ENCODE measurements at regions not wholly inside any gene's neighbourhood (a gene's known extent, or its start where the extent isn't known, plus 50 kb on each side); places are given as distances from the start of the nearest gene placed in this dataset.
"Not testable (repeated sequence)": the region's sequence is repeated elsewhere in the genome, so short reads cannot be mapped to it uniquely, and the experiment has no call there.

DNA sequence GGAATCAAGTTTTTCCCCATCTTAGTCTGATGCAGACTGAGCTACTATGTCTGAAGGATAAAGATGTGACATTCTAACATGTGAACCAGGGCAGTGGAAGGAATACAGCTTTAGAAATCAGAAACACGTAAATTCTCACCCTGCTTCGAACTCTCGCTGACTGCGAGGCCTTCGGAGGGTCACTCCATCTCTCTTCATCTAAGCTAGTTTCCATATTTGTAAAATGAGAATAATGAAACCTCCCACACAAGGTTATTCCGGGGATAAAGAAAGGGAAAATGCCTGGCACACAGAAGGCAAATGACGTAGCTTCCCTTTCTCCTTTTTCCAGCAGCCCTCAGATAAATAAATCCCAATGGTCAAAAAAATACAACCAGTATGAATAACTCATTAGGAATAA, 152.0 kb downstream of the ATP6V0E2 start:
- TF ChIP-seq SIN3A (IDR thresholded peaks at IDR 0.05; ENCODE audit: borderline replicate concordance, insufficient read depth, low read depth, low read length), result not testable (repeated sequence)
- TF ChIP-seq, protein P1, sequence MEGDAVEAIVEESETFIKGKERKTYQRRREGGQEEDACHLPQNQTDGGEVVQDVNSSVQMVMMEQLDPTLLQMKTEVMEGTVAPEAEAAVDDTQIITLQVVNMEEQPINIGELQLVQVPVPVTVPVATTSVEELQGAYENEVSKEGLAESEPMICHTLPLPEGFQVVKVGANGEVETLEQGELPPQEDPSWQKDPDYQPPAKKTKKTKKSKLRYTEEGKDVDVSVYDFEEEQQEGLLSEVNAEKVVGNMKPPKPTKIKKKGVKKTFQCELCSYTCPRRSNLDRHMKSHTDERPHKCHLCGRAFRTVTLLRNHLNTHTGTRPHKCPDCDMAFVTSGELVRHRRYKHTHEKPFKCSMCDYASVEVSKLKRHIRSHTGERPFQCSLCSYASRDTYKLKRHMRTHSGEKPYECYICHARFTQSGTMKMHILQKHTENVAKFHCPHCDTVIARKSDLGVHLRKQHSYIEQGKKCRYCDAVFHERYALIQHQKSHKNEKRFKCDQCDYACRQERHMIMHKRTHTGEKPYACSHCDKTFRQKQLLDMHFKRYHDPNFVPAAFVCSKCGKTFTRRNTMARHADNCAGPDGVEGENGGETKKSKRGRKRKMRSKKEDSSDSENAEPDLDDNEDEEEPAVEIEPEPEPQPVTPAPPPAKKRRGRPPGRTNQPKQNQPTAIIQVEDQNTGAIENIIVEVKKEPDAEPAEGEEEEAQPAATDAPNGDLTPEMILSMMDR (IDR thresholded peaks at IDR 0.05), result not testable (repeated sequence)

Data from Panc1 (cell line).